ENCODE measurements at regions not wholly inside any gene's neighbourhood (a gene's known extent, or its start where the extent isn't known, plus 50 kb on each side); places are given as distances from the start of the nearest gene placed in this dataset.

DNA sequence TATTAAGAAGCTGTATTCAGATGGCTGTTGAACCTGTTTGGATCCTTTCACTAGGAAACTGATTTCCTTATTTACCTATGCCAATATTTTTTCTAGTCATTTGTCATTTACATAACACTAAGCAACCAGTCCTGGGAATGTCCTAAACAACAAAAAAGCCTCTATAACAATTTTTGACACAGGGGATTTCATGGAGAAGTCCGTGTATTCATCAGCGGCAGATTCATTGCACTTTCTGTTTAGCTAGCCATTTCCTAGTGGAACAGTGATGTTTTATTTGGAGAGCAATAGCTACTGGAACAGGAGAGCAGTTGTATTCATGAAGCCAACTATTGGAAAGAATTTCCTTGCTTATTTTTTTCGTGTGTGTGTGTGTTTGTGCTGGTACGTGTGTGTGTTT is 604.3 kb upstream of the POU3F3 start:
- DNase-seq (ENCODE audit: low spot score in 2 of 2) = no peak
- H3K9me3 ChIP-seq = no peaks in the 10 kb centered on the region
- no peak overlapping the region for H3K27ac ChIP-seq
- TF ChIP-seq, protein P1, sequence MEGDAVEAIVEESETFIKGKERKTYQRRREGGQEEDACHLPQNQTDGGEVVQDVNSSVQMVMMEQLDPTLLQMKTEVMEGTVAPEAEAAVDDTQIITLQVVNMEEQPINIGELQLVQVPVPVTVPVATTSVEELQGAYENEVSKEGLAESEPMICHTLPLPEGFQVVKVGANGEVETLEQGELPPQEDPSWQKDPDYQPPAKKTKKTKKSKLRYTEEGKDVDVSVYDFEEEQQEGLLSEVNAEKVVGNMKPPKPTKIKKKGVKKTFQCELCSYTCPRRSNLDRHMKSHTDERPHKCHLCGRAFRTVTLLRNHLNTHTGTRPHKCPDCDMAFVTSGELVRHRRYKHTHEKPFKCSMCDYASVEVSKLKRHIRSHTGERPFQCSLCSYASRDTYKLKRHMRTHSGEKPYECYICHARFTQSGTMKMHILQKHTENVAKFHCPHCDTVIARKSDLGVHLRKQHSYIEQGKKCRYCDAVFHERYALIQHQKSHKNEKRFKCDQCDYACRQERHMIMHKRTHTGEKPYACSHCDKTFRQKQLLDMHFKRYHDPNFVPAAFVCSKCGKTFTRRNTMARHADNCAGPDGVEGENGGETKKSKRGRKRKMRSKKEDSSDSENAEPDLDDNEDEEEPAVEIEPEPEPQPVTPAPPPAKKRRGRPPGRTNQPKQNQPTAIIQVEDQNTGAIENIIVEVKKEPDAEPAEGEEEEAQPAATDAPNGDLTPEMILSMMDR (IDR thresholded peaks at IDR 0.05) = no peak
- no peak for TF ChIP-seq POLR2A (IDR thresholded peaks at IDR 0.05)
- TF ChIP-seq EP300 (IDR thresholded peaks at IDR 0.05) = no peak
- TF ChIP-seq POLR2AphosphoS5 (IDR thresholded peaks at IDR 0.05) = no peak
- H3K27me3 ChIP-seq = no peaks in the 10 kb centered on the region
- H3K4me3 ChIP-seq = no peak overlapping the region
- WGBS = 61% methylated on average over 4 of the region's 4 CpGs
- no peaks in the 10 kb centered on the region for H3K36me3 ChIP-seq
- no peaks in the 10 kb centered on the region for H3K4me1 ChIP-seq

GRCh38 chr2:104250635-104251034 is 603.3 kb upstream of the POU3F3 start:
- WGBS = 85% methylated on average over 2 of the region's 2 CpGs
- DNase-seq (ENCODE audit: low spot score in 2 of 2) = no peak
- H3K4me3 ChIP-seq = no peak overlapping the region
- H3K36me3 ChIP-seq = no peaks in the 10 kb centered on the region
- TF ChIP-seq EP300 (IDR thresholded peaks at IDR 0.05) (no peak), POLR2A (IDR thresholded peaks at IDR 0.05) (no peak), POLR2AphosphoS5 (IDR thresholded peaks at IDR 0.05) (no peak)
- TF ChIP-seq, protein P1 (IDR thresholded peaks at IDR 0.05) = no peak
- H3K4me1 ChIP-seq = no peaks in the 10 kb centered on the region
- no peaks in the 10 kb centered on the region for H3K9me3 ChIP-seq
- H3K27me3 ChIP-seq = no peaks in the 10 kb centered on the region
- no peak overlapping the region for H3K27ac ChIP-seq

DNA sequence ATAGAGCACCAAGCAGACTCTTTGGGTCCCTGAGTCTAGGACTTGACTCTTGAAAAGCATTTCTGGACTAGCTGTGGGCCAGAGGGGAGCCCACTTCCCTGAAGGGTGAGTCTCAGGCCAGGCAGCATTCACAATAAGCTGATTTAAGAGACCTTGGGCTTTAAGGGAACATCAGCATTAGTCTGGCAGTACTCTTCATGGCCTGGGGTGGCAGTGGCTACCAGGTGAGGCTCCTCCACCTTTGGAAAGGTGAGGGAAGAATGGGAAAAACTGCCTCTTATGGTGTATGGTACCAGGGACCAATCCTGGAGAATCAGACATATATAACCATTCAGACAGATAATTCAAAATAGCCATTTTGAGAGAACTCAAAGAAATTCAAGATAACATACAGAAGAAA is 599.9 kb upstream of the POU3F3 start:
- TF ChIP-seq, protein P1 (IDR thresholded peaks at IDR 0.05) = no peak
- TF ChIP-seq POLR2AphosphoS5 (IDR thresholded peaks at IDR 0.05) (no peak), POLR2A (IDR thresholded peaks at IDR 0.05) (no peak), EP300 (IDR thresholded peaks at IDR 0.05) (no peak)
- Histone ChIP-seq H3K9me3 (peaks cover 5% of the 10 kb centered on the region), H3K27me3 (no peaks in the 10 kb centered on the region), H3K27ac (no peak overlapping the region), H3K4me3 (no peak overlapping the region), H3K4me1 (no peaks in the 10 kb centered on the region), H3K36me3 (no peaks in the 10 kb centered on the region)
- no peak for DNase-seq (ENCODE audit: low spot score in 2 of 2)

DNA sequence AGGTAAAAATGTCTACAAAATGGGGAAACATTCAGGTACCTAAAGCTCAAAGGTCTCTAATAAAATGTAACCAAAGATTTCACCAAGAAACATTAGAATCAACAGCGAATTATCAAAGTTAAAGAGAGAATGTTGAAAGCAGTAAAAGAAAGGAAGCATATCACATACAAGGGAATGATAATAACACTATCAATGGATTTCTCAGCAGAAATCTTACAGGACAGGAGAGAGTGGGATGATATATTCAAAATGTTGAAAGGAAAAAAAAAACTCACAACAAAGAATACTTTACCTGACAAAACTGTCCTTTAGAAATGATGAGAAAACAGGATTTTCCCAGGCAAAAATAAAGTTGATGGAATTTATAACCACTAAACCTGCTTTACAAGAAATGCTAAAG is 591.2 kb upstream of the POU3F3 start:
- H3K9me3 ChIP-seq = peaks cover 20% of the 10 kb centered on the region
- no peak for DNase-seq (ENCODE audit: low spot score in 2 of 2)
- TF ChIP-seq POLR2A (IDR thresholded peaks at IDR 0.05) (no peak), POLR2AphosphoS5 (IDR thresholded peaks at IDR 0.05) (no peak)
- TF ChIP-seq, protein P1 (IDR thresholded peaks at IDR 0.05) = no peak
- WGBS = 94% methylated on average over 1 of the region's 1 CpG
- H3K4me3 ChIP-seq = no peak overlapping the region
- H3K4me1 ChIP-seq = no peaks in the 10 kb centered on the region
- no peaks in the 10 kb centered on the region for H3K27me3 ChIP-seq
- H3K27ac ChIP-seq = no peak overlapping the region
- no peaks in the 10 kb centered on the region for H3K36me3 ChIP-seq

DNA sequence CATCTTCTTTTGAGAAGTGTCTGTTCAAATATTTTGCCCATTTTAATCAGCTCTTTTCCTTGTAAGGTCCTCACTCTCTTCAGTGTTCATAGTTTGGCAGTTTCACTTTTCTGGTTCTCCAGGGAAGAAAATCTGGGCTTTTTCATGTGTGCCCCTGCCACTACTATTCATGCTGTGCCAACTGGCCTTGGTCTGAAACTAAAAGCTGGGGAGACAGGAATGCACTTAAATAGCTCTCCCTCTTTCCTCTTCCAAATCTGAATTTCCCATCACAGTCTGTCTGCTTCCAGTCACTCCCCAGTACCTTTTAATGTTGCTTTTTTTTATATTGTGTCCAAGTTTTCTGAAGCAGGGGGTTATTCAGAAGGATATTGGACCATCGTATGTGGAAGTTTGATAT is 574.3 kb upstream of the POU3F3 start:
- Histone ChIP-seq H3K4me3 (no peak overlapping the region), H3K36me3 (no peaks in the 10 kb centered on the region), H3K27me3 (no peaks in the 10 kb centered on the region), H3K4me1 (no peaks in the 10 kb centered on the region), H3K27ac (no peak overlapping the region), H3K9me3 (no peaks in the 10 kb centered on the region)
- DNase-seq (ENCODE audit: low spot score in 2 of 2) = no peak
- 64% methylated on average over 1 of the region's 1 CpG for WGBS
- TF ChIP-seq POLR2A (IDR thresholded peaks at IDR 0.05) (no peak), EP300 (IDR thresholded peaks at IDR 0.05) (no peak), POLR2AphosphoS5 (IDR thresholded peaks at IDR 0.05) (no peak)
- TF ChIP-seq, protein P1 (IDR thresholded peaks at IDR 0.05) = no peak
